H1 (cell line): ENCODE measurements at regions not wholly inside any gene's neighbourhood (a gene's known extent, or its start where the extent isn't known, plus 50 kb on each side); places are given as distances from the start of the nearest gene placed in this dataset.

Experiments used
- CTCF ChIA-PET: fragments of 300-600 bp; sonication (Branson Sonifier 250); formaldehyde crosslinking; loops from one replicate; lab custom pipeline; 2021; ENCODE audit not compliant: partially characterized antibody; lab: Charles Lee
- POLR2A ChIA-PET: fragments of 300-600 bp; sonication (Branson Sonifier 250); formaldehyde crosslinking; loops from one replicate; lab custom pipeline; 2021; ENCODE audit warnings: inconsistent platforms; ENCODE audit not compliant: partially characterized antibody; lab: Charles Lee
- DNase-seq, 2 experiments: peaks; one replicate each; pipeline versions ENCODE4 v3.0.0 to v3.0.0-alpha.2; 2010 to 2022; ENCODE audit warnings: low spot score in 2 of 2, low read depth in 1 of 2, mixed read lengths in 1 of 2
- FAIRE-seq: peaks from 2 replicates; lab custom pipeline; 2011; peaks lifted over from hg19 to GRCh38; lab: Jason Lieb, UNC
- H2AFZ ChIP-seq: 2 replicates; pipeline ENCODE4 v1.8.1; 2012; ENCODE audit warnings: low read length, inconsistent platforms
- H2AK5ac ChIP-seq: 2 replicates; pipeline ENCODE4 v1.6.1; 2013; ENCODE audit warnings: low read depth, low read length
- H2BK120ac ChIP-seq: replicated peaks from 2 replicates; pipeline ENCODE3; 2013; ENCODE audit warnings: low read depth, low read length, inconsistent platforms
- H2BK12ac ChIP-seq: 2 replicates; pipeline ENCODE4 v1.6.1; 2013; ENCODE audit warnings: low read depth, low read length
- H2BK15ac ChIP-seq: 2 replicates; pipeline ENCODE4 v1.6.1; 2013; ENCODE audit warnings: low read length
- H2BK20ac ChIP-seq: 2 replicates; pipeline ENCODE4 v1.6.1; 2013; ENCODE audit warnings: low read length
- H2BK5ac ChIP-seq: 2 replicates; pipeline ENCODE4 v1.6.1; 2013; ENCODE audit warnings: low read depth, low read length
- H3K14ac ChIP-seq: 2 replicates; pipeline ENCODE4 v1.6.1; 2013; ENCODE audit warnings: inconsistent platforms; ENCODE audit not compliant: insufficient read length
- H3K18ac ChIP-seq: 2 replicates; pipeline ENCODE4 v1.6.1; 2013; ENCODE audit warnings: low read length; ENCODE audit errors: extremely low read depth
- H3K23ac ChIP-seq: 2 replicates; pipeline ENCODE4 v1.6.1; 2013; ENCODE audit warnings: inconsistent platforms; ENCODE audit not compliant: insufficient read length
- H3K23me2 ChIP-seq: 2 replicates; pipeline ENCODE4 v1.6.1; 2013; ENCODE audit warnings: low read depth, low read length
- H3K27ac ChIP-seq: 2 replicates; pipeline ENCODE4 v1.6.1; 2011; ENCODE audit warnings: low read depth, low read length, inconsistent platforms
- H3K27me3 ChIP-seq, 4 experiments: replicated peaks in 1 of 4; 1 replicate in 1 of 4; 2 replicates in 3 of 4; pipeline versions ENCODE4 v1.6.1 to v1.8.1; 2011 to 2013; ENCODE audit warnings: low read length in 3 of 4, mild to moderate bottlenecking in 3 of 4, inconsistent platforms in 2 of 4, mixed read lengths in 2 of 4, moderate library complexity in 1 of 4; ENCODE audit not compliant: control insufficient read depth in 3 of 4, insufficient read depth in 3 of 4; ENCODE audit errors: extremely low read depth in 1 of 4
- H3K36me3 ChIP-seq, 4 experiments: 2 replicates each; pipeline versions ENCODE4 v1.6.1 to v1.8.1; 2011 to 2013; ENCODE audit warnings: mild to moderate bottlenecking in 4 of 4, low read length in 3 of 4, moderate library complexity in 2 of 4, control low read depth in 1 of 4, inconsistent platforms in 1 of 4; ENCODE audit not compliant: insufficient read depth in 4 of 4, control insufficient read depth in 2 of 4
- H3K4ac ChIP-seq: replicated peaks from 2 replicates; pipeline ENCODE3; 2013; ENCODE audit warnings: low read length, low read depth, mixed read lengths, inconsistent platforms; ENCODE audit not compliant: insufficient read length
- H3K4me1 ChIP-seq, 4 experiments: replicated peaks in 1 of 4; 1 replicate in 1 of 4; 2 replicates in 3 of 4; pipeline versions ENCODE4 v1.6.1 to v1.8.1; 2011 to 2013; ENCODE audit warnings: low read length in 3 of 4, inconsistent platforms in 2 of 4, mixed read lengths in 1 of 4; ENCODE audit not compliant: insufficient read depth in 4 of 4, control insufficient read depth in 3 of 4
- H3K4me2 ChIP-seq, 2 experiments: 2 replicates each; pipeline versions ENCODE4 v1.6.1 to v1.8.1; 2011 to 2013; ENCODE audit warnings: low read depth in 2 of 2, low read length in 2 of 2, control low read depth in 1 of 2, inconsistent platforms in 1 of 2, mild to moderate bottlenecking in 1 of 2; ENCODE audit not compliant: insufficient read depth in 1 of 2
- H3K4me3 ChIP-seq, 4 experiments: fragments of 200-600, 300-600 bp in 1 of 4; sonication (generic), shearing (Covaris generic), sonication (Bioruptor Twin) in 1 of 4; 2 replicates each; pipeline versions ENCODE4 v1.5.1 to v1.8.1; 2011 to 2016; ENCODE audit warnings: low read length in 4 of 4, low read depth in 3 of 4, control low read depth in 2 of 4, inconsistent platforms in 2 of 4, mild to moderate bottlenecking in 2 of 4, mixed read lengths in 1 of 4, moderate library complexity in 1 of 4; ENCODE audit not compliant: insufficient read depth in 2 of 4; ENCODE audit errors: extremely low read depth in 1 of 4
- H3K56ac ChIP-seq: replicated peaks from 2 replicates; pipeline ENCODE3; 2013; ENCODE audit warnings: low read depth, mild to moderate bottlenecking, mixed read lengths, low read length, inconsistent platforms; ENCODE audit not compliant: insufficient read length
- H3K79me1 ChIP-seq: 2 replicates; pipeline ENCODE4 v1.6.1; 2013; ENCODE audit warnings: low read depth, low read length, control low read depth
- H3K79me2 ChIP-seq, 2 experiments: 2 replicates each; pipeline versions ENCODE4 v1.6.1 to v1.8.1; 2012 to 2013; ENCODE audit warnings: low read length in 2 of 2, mild to moderate bottlenecking in 2 of 2, inconsistent platforms in 1 of 2; ENCODE audit not compliant: insufficient read depth in 2 of 2, control insufficient read depth in 1 of 2
- H3K9ac ChIP-seq, 4 experiments: replicated peaks in 1 of 4; 1 replicate in 1 of 4; 2 replicates in 3 of 4; pipeline versions ENCODE4 v1.6.1 to v1.8.1; 2011 to 2013; ENCODE audit warnings: low read depth in 3 of 4, low read length in 3 of 4, control low read depth in 2 of 4, mild to moderate bottlenecking in 2 of 4, moderate library complexity in 2 of 4, inconsistent platforms in 1 of 4; ENCODE audit errors: extremely low read depth in 1 of 4
- H3K9me3 ChIP-seq, 2 experiments: 2 replicates each; pipeline versions ENCODE4 v1.6.1 to v1.8.1; 2012 to 2013; ENCODE audit warnings: mild to moderate bottlenecking in 2 of 2, moderate library complexity in 2 of 2, control low read depth in 1 of 2, inconsistent platforms in 1 of 2, low read depth in 1 of 2, low read length in 1 of 2, mixed read lengths in 1 of 2; ENCODE audit not compliant: insufficient read depth in 2 of 2
- H4K20me1 ChIP-seq, 2 experiments: replicated peaks in 1 of 2; 2 replicates each; pipeline versions ENCODE3 to v1.8.1; 2011 to 2013; ENCODE audit warnings: inconsistent platforms in 2 of 2, low read length in 2 of 2, mild to moderate bottlenecking in 1 of 2; ENCODE audit not compliant: insufficient read depth in 2 of 2, control insufficient read depth in 1 of 2
- H4K5ac ChIP-seq: 2 replicates; pipeline ENCODE4 v1.6.1; 2013; ENCODE audit warnings: low read length, low read depth, mixed read lengths, inconsistent platforms; ENCODE audit not compliant: insufficient read length
- H4K8ac ChIP-seq: 2 replicates; pipeline ENCODE4 v1.8.0; 2013; ENCODE audit warnings: mild to moderate bottlenecking, moderate library complexity, low read length, inconsistent platforms; ENCODE audit not compliant: insufficient read depth; ENCODE audit errors: extremely low read depth
- H4K91ac ChIP-seq: replicated peaks from 2 replicates; pipeline ENCODE3; 2013; ENCODE audit warnings: low read length, mixed read lengths, inconsistent platforms; ENCODE audit not compliant: insufficient read length
- CBX8 ChIP-seq: fragments of 300-800, 300-1000 bp; sonication (generic); IDR thresholded peaks from 2 replicates; pipeline ENCODE4 v1.7.1; 2016; ENCODE audit warnings: low read depth, low read length, borderline replicate concordance
- CTBP2 ChIP-seq: IDR thresholded peaks from 2 replicates; pipeline ENCODE4 v1.7.0; 2011; ENCODE audit warnings: borderline replicate concordance, mild to moderate bottlenecking, moderate library complexity, mixed read lengths, low read length; ENCODE audit not compliant: insufficient read depth, insufficient read length
- EZH2 ChIP-seq: fragments of 200-600 bp; sonication (generic); IDR thresholded peaks from 2 replicates; pipeline ENCODE4 v1.7.1; 2012; ENCODE audit warnings: low read depth, mild to moderate bottlenecking, moderate library complexity, low read length, inconsistent platforms; ENCODE audit not compliant: severe bottlenecking
- POLR2AphosphoS5 ChIP-seq: IDR thresholded peaks from 2 replicates; pipeline ENCODE4 v1.6.1; 2011; ENCODE audit warnings: low read depth, low read length
- RAD21 ChIP-seq, 2 experiments: IDR thresholded peaks in 1 of 2; conservative IDR thresholded peaks in 1 of 2; 2 replicates each; pipeline ENCODE4 v1.6.1; 2011; ENCODE audit warnings: low read depth in 2 of 2, low read length in 2 of 2, improper control_type of control experiment in 1 of 2, inconsistent platforms in 1 of 2, mild to moderate bottlenecking in 1 of 2, moderate library complexity in 1 of 2
- SRF ChIP-seq: IDR thresholded peaks from 2 replicates; pipeline ENCODE4 v1.6.1; 2011; ENCODE audit warnings: mild to moderate bottlenecking, low read depth, low read length, moderate library complexity
- YY1 ChIP-seq: IDR thresholded peaks from 2 replicates; pipeline ENCODE4 v1.6.1; 2011; ENCODE audit warnings: low read depth, mild to moderate bottlenecking, low read length
- ZNF274 ChIP-seq: IDR thresholded peaks from 2 replicates; pipeline ENCODE4 v1.7.0; 2012; ENCODE audit warnings: low read length, borderline replicate concordance; ENCODE audit errors: extremely low read depth
- WGBS, 2 experiments: shearing (Covaris generic) in 1 of 2; methylation state at CpG; one replicate each; pipeline versions ENCODE4 v1.1.6 to v1.1.7; 2013 to 2015; ENCODE audit warnings: low lambda C conversion rate in 2 of 2, mixed read lengths in 2 of 2, inconsistent platforms in 1 of 2, low coverage in 1 of 2, missing lambda C conversion rate in 1 of 2; ENCODE audit not compliant: insufficient replicate concordance in 2 of 2, insufficient coverage in 1 of 2, insufficient read length in 1 of 2; ENCODE audit errors: extremely low coverage in 1 of 2, missing lambda C conversion rate in 1 of 2; 5-methylcytosine and 5-hydroxymethylcytosine counted together
- TF ChIP-seq, protein P1 (sequence below): IDR thresholded peaks from 2 replicates; pipeline ENCODE4 v1.6.1; 2012; ENCODE audit warnings: inconsistent platforms

DNA sequence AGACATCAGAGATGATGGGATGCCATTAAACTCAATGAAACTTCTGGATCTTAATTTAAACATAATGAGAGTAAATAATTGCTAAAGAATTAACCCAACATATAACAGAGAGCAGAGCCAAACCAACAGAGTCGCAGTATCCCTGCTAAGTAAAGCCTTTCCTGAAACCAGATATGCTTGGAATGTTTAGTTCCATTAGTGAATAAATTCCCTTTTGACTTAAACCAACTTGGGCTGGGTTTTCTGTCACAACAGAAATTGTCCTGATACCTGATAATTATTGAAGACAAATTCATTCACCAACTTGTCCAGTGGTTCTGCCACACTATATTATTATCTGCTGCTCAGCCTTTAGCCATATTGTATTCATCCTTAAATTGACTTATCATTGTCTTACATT lies 286.7 kb downstream of the FZD1 start:
- no peaks in the 10 kb centered on the region for H3K9me3 ChIP-seq
- no peak overlapping the region for H3K27ac ChIP-seq
- no peak overlapping the region for H2BK120ac ChIP-seq
- DNase-seq (no peak), FAIRE-seq (no peak)
- H3K14ac ChIP-seq, result no peak overlapping the region
- H2BK20ac ChIP-seq, result no peak overlapping the region
- no peak overlapping the region for H2BK12ac ChIP-seq
- H3K9ac ChIP-seq, result no peak overlapping the region
- no peak overlapping the region for H4K5ac ChIP-seq
- H2BK15ac ChIP-seq, result no peak overlapping the region
- H2BK5ac ChIP-seq, result no peak overlapping the region
- H3K4ac ChIP-seq, result no peak overlapping the region
- no peak overlapping the region for H3K4me2 ChIP-seq
- no peak overlapping the region for H3K18ac ChIP-seq
- H3K79me2 ChIP-seq, result no peaks in the 10 kb centered on the region
- H3K4me3 ChIP-seq, result no peak overlapping the region
- H3K23ac ChIP-seq, result no peak overlapping the region
- H3K36me3 ChIP-seq, result no peaks in the 10 kb centered on the region
- no peaks in the 10 kb centered on the region for H3K27me3 ChIP-seq
- TF ChIP-seq CBX8 (no peak), SRF (no peak), ZNF274 (no peak), CTBP2 (no peak), YY1 (no peak), EZH2 (no peak), RAD21 (IDR thresholded peaks at IDR 0.05 in 1 of 2, conservative IDR thresholded peaks at IDR 0.05 in 1 of 2; ENCODE audit: low read depth in 2 of 2, low read length in 2 of 2) (no peak), POLR2AphosphoS5 (no peak)
- TF ChIP-seq, protein P1, sequence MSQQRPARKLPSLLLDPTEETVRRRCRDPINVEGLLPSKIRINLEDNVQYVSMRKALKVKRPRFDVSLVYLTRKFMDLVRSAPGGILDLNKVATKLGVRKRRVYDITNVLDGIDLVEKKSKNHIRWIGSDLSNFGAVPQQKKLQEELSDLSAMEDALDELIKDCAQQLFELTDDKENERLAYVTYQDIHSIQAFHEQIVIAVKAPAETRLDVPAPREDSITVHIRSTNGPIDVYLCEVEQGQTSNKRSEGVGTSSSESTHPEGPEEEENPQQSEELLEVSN, result no peak
- H3K79me1 ChIP-seq, result no peaks in the 10 kb centered on the region
- peaks cover 0 to 6% (median 1%) of the 10 kb centered on the region in 4 experiments; a peak in 4 of 7 replicates for H3K4me1 ChIP-seq
- no peak overlapping the region for H4K91ac ChIP-seq
- POLR2A ChIA-PET, result no interaction called here
- WGBS, 2 experiments, result 85% methylated on average over 1 of the region's 1 CpG; no CpG with 5 or more reads in 1 of the 2 experiments
- CTCF ChIA-PET, result no interaction called here
- no peak overlapping the region for H2AK5ac ChIP-seq
- H4K8ac ChIP-seq, result no peak overlapping the region
- H3K23me2 ChIP-seq, result no peaks in the 10 kb centered on the region
- H2AFZ ChIP-seq, result no peak overlapping the region
- no peaks in the 10 kb centered on the region for H4K20me1 ChIP-seq
- H3K56ac ChIP-seq, result no peak overlapping the region
